Esophagus squamous epithelium (tissue), 4 donors: ENCODE measurements at regions not wholly inside any gene's neighbourhood (a gene's known extent, or its start where the extent isn't known, plus 50 kb on each side); places are given as distances from the start of the nearest gene placed in this dataset.
"Not testable (repeated sequence)": the region's sequence is repeated elsewhere in the genome, so short reads cannot be mapped to it uniquely, and the experiment has no call there.

ENCODE experiments used
- POLR2A ChIP-seq, 4 donors: fragments of 450-650 bp; IDR thresholded peaks; one replicate each; pipeline ENCODE4 v1.6.1; 2017; ENCODE audit warnings: antibody characterized with exemption in 4 of 4, mild to moderate bottlenecking in 4 of 4, moderate library complexity in 3 of 4
- TF ChIP-seq, protein P1 (sequence below), 6 experiments: fragments of 450-650 bp in 4 of 6; fragments of 200-600 bp in 2 of 6; sonication (generic) in 2 of 6; IDR thresholded peaks; one replicate each; pipeline ENCODE4 v1.5.1; 2016 to 2019; ENCODE audit warnings: antibody characterized with exemption in 6 of 6, mild to moderate bottlenecking in 4 of 6, moderate library complexity in 4 of 6

DNA sequence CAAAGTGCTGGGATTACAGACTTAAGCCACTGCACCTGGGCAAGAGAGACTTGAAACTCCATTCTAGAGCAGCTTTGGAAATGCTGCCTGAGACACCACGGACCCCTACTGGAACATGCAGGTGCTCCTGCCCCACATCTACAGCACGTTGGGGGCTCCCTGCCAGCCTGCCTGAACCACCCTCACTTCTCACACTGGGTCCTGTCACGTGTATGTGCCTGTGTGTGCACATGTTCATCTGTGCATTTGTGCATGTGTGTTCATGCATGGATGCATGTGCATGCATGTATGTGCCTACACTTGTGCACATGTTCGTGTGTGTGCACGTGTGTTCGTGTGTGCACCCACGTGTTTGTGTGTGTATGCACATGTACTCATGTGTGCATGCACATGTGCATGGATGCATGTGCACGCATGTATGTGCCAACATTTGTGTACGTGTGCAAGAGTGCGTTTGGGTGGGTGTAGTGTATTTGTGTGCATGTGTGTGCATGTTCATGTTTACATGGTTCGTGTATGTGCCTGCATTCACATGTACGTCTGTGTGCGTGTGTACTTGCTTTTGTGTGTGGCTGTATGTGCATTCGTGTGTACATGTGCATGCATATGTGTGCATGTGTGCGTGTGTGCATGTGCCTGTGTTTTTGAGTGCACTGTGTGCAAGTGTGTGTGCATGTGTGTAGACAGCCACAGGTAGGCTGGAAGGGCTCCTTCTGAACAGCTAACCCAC is 428.1 kb upstream of the ZNF722 start:
- TF ChIP-seq POLR2A (IDR thresholded peaks at IDR 0.05): not testable (repeated sequence)
- TF ChIP-seq, protein P1, sequence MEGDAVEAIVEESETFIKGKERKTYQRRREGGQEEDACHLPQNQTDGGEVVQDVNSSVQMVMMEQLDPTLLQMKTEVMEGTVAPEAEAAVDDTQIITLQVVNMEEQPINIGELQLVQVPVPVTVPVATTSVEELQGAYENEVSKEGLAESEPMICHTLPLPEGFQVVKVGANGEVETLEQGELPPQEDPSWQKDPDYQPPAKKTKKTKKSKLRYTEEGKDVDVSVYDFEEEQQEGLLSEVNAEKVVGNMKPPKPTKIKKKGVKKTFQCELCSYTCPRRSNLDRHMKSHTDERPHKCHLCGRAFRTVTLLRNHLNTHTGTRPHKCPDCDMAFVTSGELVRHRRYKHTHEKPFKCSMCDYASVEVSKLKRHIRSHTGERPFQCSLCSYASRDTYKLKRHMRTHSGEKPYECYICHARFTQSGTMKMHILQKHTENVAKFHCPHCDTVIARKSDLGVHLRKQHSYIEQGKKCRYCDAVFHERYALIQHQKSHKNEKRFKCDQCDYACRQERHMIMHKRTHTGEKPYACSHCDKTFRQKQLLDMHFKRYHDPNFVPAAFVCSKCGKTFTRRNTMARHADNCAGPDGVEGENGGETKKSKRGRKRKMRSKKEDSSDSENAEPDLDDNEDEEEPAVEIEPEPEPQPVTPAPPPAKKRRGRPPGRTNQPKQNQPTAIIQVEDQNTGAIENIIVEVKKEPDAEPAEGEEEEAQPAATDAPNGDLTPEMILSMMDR (IDR thresholded peaks at IDR 0.05): not testable (repeated sequence)
